ENCODE measurements at regions not wholly inside any gene's neighbourhood (a gene's known extent, or its start where the extent isn't known, plus 50 kb on each side); places are given as distances from the start of the nearest gene placed in this dataset.

DNA sequence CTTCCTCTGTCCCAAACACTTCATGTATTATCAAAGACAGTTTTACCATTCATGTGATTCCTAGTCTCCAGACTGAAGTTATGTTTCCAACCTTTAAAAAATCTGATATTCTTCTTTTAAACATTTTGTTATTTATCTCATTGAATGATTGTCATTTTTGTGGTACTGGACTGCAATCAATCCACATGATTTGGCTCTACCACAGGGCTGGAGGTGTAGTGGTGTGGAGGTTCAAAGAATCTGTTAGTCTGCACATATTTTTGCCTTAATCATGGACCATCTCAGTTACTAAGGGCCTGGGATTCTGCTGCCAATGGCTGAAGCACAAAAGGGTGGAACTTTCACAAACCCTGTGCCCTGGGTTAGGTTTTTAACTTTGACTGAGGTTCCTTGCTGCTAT, 164.1 kb upstream of the JAG1 start:
- H2AFZ ChIP-seq (ENCODE audit: low read length), result no peak overlapping the region
- H3K27ac ChIP-seq (ENCODE audit: extremely low read length, insufficient read depth, low read length), result no peak overlapping the region
- POLR2A ChIA-PET, result no interaction called here
- H3K4me3 ChIP-seq (replicated peaks in 1 of 3; ENCODE audit: insufficient read depth in 1 of 3, low read depth in 2 of 3, low read length in 3 of 3), result no peak overlapping the region
- no peak for ATAC-seq
- H3K36me3 ChIP-seq (replicated peaks in 1 of 2; ENCODE audit: control insufficient read depth in 1 of 2, insufficient read depth in 2 of 2, low read length in 2 of 2), result no peaks in the 10 kb centered on the region
- CTCF ChIA-PET (ENCODE audit: low intra/inter-chr PET ratio, low total read pairs), result no interaction called here
- H3K9me3 ChIP-seq (ENCODE audit: low read length), result no peaks in the 10 kb centered on the region
- no peaks in the 10 kb centered on the region for H3K79me2 ChIP-seq (ENCODE audit: insufficient read depth, low read length)
- intact Hi-C loops (cut with micrococcal nuclease; ENCODE audit: unreplicated experiment), result no loop called here
- in situ Hi-C loops (cut with HindIII; ENCODE audit: extremely low pct_ligation_motif_present, low pct_unique_long_range_greater_than_20kb), result no loop called here
- no peak for DNase-seq (ENCODE audit: low spot score)
- no TSS peak for BruUV-seq (replicated peaks)
- no peak overlapping the region for H3K4me2 ChIP-seq (ENCODE audit: low read depth, low read length)
- no peaks in the 10 kb centered on the region for H3K4me1 ChIP-seq (ENCODE audit: insufficient read depth, low read length)
- FAIRE-seq, result no peak
- no peak overlapping the region for H3K9ac ChIP-seq (ENCODE audit: insufficient read depth, low read depth, low read length)
- no peaks in the 10 kb centered on the region; a peak in 2 of 5 replicates for H3K27me3 ChIP-seq (ENCODE audit: control insufficient read depth in 1 of 2, insufficient read depth in 2 of 2, low read length in 2 of 2)
- no peaks in the 10 kb centered on the region for H4K20me1 ChIP-seq (ENCODE audit: insufficient read depth, low read length)
- TF ChIP-seq, protein P1, sequence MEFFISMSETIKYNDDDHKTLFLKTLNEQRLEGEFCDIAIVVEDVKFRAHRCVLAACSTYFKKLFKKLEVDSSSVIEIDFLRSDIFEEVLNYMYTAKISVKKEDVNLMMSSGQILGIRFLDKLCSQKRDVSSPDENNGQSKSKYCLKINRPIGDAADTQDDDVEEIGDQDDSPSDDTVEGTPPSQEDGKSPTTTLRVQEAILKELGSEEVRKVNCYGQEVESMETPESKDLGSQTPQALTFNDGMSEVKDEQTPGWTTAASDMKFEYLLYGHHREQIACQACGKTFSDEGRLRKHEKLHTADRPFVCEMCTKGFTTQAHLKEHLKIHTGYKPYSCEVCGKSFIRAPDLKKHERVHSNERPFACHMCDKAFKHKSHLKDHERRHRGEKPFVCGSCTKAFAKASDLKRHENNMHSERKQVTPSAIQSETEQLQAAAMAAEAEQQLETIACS (CRISPR knock-in tag; IDR thresholded peaks at IDR 0.05), result no peak
- TF ChIP-seq, protein P2, sequence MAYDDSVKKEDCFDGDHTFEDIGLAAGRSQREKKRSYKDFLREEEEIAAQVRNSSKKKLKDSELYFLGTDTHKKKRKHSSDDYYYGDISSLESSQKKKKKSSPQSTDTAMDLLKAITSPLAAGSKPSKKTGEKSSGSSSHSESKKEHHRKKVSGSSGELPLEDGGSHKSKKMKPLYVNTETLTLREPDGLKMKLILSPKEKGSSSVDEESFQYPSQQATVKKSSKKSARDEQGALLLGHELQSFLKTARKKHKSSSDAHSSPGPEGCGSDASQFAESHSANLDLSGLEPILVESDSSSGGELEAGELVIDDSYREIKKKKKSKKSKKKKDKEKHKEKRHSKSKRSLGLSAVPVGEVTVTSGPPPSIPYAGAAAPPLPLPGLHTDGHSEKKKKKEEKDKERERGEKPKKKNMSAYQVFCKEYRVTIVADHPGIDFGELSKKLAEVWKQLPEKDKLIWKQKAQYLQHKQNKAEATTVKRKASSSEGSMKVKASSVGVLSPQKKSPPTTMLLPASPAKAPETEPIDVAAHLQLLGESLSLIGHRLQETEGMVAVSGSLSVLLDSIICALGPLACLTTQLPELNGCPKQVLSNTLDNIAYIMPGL (CRISPR knock-in tag; IDR thresholded peaks at IDR 0.05; ENCODE audit: borderline replicate concordance in 1 of 2, low read depth in 1 of 2), result no peak
- TF ChIP-seq ZNF136 (CRISPR knock-in tag; IDR thresholded peaks at IDR 0.05; ENCODE audit: low read depth) (no peak), RNF2 (conservative IDR thresholded peaks at IDR 0.05; ENCODE audit: low read depth) (no peak), IKZF4 (CRISPR knock-in tag; IDR thresholded peaks at IDR 0.05; ENCODE audit: borderline replicate concordance, low read depth, not compliant biosample characterization) (no peak), ATM (IDR thresholded peaks at IDR 0.05; ENCODE audit: borderline replicate concordance) (no peak)
- TF ChIP-seq, protein P3, sequence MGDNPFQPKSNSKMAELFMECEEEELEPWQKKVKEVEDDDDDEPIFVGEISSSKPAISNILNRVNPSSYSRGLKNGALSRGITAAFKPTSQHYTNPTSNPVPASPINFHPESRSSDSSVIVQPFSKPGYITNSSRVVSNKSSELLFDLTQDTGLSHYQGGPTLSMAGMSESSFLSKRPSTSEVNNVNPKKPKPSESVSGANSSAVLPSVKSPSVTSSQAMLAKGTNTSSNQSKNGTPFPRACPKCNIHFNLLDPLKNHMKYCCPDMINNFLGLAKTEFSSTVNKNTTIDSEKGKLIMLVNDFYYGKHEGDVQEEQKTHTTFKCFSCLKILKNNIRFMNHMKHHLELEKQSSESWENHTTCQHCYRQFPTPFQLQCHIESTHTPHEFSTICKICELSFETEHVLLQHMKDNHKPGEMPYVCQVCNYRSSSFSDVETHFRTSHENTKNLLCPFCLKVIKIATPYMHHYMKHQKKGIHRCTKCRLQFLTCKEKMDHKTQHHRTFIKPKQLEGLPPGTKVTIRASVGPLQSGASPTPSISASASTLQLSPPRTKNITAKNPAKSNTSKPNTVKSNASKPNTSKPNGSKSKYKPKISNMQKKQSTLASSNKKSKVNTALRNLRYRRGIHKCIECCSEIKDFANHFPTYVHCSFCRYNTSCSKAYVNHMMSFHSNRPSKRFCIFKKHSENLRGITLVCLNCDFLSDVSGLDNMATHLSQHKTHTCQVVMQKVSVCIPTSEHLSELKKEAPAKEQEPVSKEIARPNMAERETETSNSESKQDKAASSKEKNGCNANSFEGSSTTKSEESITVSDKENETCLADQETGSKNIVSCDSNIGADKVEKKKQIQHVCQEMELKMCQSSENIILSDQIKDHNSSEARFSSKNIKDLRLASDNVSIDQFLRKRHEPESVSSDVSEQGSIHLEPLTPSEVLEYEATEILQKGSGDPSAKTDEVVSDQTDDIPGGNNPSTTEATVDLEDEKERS (CRISPR knock-in tag; IDR thresholded peaks at IDR 0.05), result no peak
- TF ChIP-seq, protein P4, sequence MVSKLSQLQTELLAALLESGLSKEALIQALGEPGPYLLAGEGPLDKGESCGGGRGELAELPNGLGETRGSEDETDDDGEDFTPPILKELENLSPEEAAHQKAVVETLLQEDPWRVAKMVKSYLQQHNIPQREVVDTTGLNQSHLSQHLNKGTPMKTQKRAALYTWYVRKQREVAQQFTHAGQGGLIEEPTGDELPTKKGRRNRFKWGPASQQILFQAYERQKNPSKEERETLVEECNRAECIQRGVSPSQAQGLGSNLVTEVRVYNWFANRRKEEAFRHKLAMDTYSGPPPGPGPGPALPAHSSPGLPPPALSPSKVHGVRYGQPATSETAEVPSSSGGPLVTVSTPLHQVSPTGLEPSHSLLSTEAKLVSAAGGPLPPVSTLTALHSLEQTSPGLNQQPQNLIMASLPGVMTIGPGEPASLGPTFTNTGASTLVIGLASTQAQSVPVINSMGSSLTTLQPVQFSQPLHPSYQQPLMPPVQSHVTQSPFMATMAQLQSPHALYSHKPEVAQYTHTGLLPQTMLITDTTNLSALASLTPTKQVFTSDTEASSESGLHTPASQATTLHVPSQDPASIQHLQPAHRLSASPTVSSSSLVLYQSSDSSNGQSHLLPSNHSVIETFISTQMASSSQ (IDR thresholded peaks at IDR 0.05; ENCODE audit: low read depth), result no peak
- TF ChIP-seq, protein P4 (CRISPR knock-in tag; IDR thresholded peaks at IDR 0.05; ENCODE audit: borderline replicate concordance), result no peak
